ENCODE measurements at regions not wholly inside any gene's neighbourhood (a gene's known extent, or its start where the extent isn't known, plus 50 kb on each side); places are given as distances from the start of the nearest gene placed in this dataset.
"Not testable (repeated sequence)": the region's sequence is repeated elsewhere in the genome, so short reads cannot be mapped to it uniquely, and the experiment has no call there.

DNA sequence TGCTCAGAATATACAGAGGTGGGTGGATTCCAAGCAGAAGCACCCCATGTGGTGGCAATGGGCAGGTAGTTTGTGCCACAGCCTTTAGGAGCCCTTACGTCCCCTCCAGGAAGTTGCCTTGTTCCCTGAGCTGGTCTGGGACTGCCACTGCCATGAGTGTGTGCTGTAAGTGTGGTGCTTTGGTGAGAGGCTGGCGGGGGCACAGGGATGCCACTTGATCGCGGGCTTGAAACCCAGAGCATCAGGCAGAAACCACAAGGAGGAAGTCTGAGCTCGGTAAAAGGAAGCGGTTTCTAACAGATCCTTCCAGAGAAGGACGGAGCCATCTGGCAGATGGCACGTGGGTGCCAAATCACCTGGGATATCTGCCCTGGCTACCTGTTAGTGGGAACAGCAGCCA lies 221.3 kb downstream of the ZNF479 start:
- not testable (repeated sequence) for H3K9me3 Mint-ChIP-seq; H3K27ac Mint-ChIP-seq; H3K36me3 Mint-ChIP-seq (ENCODE audit: low read depth); H3K27me3 Mint-ChIP-seq (ENCODE audit: low read depth, poor library complexity); DNase-seq; H3K4me1 Mint-ChIP-seq; H3K4me3 Mint-ChIP-seq

DNA sequence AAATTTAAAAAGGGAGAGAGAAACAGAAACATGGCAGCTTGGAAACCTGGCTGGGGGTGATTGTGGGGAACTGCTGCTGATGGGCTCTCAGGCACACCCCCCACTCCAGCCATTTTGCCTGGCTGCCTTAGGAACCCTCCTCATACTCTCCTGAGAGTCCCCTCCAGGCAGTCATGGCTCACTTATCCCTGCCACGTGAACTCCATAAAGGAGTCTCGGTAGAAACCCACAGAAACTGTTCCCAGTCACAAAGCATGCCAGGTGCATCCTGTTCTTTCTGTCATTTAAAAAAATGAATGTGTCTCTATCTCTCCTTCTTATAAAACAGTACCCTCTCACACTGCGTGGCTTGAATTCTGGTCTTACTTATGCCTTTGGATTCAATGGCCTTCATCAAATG lies 242.8 kb downstream of the ZNF479 start:
- H3K4me3 Mint-ChIP-seq; H3K4me1 Mint-ChIP-seq; H3K36me3 Mint-ChIP-seq (ENCODE audit: low read depth); DNase-seq; H3K27ac Mint-ChIP-seq; H3K9me3 Mint-ChIP-seq; H3K27me3 Mint-ChIP-seq (ENCODE audit: low read depth, poor library complexity): not testable (repeated sequence)

DNA sequence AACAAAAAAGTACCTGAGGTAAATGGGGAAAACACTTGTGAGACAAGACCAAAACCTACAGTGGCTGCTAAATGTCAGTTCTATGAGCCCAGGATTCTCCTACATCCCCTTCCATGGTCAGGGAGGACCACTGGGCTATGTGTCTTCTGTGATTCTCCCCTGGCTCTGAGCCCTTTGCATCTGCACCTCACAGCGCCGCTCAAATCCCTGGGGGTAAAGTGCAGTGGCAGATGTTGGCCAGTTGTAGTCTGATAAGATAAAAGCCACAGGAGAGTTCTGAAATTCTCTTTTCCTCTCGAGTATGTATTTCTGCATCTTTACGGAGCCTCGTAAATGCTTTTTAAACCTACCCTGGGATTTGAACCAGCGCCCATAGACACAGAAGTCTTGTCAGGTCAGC lies 247.1 kb downstream of the ZNF479 start:
- H3K9me3 Mint-ChIP-seq: peaks cover 17% of the 10 kb centered on the region
- not testable (repeated sequence) for H3K4me3 Mint-ChIP-seq; H3K27me3 Mint-ChIP-seq (ENCODE audit: low read depth, poor library complexity); H3K27ac Mint-ChIP-seq; H3K4me1 Mint-ChIP-seq; H3K36me3 Mint-ChIP-seq (ENCODE audit: low read depth); DNase-seq

DNA sequence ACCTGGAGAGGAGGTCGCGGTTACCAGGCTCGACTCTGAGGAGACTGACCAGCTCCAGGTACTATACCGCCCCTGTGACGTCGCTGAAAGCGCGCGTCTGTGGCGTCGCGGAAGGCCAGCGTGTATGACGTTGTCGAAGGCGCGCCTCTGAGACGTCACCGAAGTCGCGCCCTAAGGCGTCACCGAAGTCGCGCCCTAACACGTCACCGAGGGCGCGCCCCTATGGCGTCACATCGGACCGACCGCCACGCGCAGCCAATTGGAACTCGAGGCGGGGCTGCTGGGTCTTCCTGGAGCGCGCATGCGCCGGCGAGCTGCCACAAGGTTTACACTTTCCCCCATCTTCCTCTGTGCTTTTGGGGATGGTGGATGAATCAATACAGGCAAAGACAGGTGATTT lies 249.9 kb downstream of the ZNF479 start:
- not testable (repeated sequence) for H3K36me3 Mint-ChIP-seq (ENCODE audit: low read depth); H3K27ac Mint-ChIP-seq; H3K4me3 Mint-ChIP-seq; H3K4me1 Mint-ChIP-seq; DNase-seq; H3K27me3 Mint-ChIP-seq (ENCODE audit: low read depth, poor library complexity)
- peaks cover 11% of the 10 kb centered on the region for H3K9me3 Mint-ChIP-seq
